SK-N-SH (cell line): ENCODE measurements at regions not wholly inside any gene's neighbourhood (a gene's known extent, or its start where the extent isn't known, plus 50 kb on each side); places are given as distances from the start of the nearest gene placed in this dataset.

ENCODE experiments used
- CTCF ChIA-PET: fragments of 300-600, 350-600 bp; formaldehyde crosslinking; extraction: SDS; loops from one replicate; lab custom pipeline; 2021; lab: Yijun Ruan, JAX
- POLR2A ChIA-PET: fragments of 350-600 bp; sonication (Branson Sonifier 250); formaldehyde crosslinking; extraction: SDS; loops from one replicate; lab custom pipeline; 2020; ENCODE audit warnings: antibody characterized with exemption, inconsistent platforms; lab: Yijun Ruan, JAX
- DNase-seq: peaks from one replicate; pipeline ENCODE4 v3.0.0; 2012
- H2AFZ ChIP-seq: fragments of 200-600 bp; sonication (generic); 2 replicates; pipeline ENCODE4 v1.8.1; 2016; ENCODE audit warnings: antibody characterized with exemption, mild to moderate bottlenecking, low read depth
- H3F3A ChIP-seq: fragments of 200-600 bp; sonication (generic); replicated peaks from 2 replicates; pipeline ENCODE3; 2016; ENCODE audit warnings: antibody characterized with exemption, mild to moderate bottlenecking; ENCODE audit not compliant: insufficient read depth
- H3K27ac ChIP-seq, 2 experiments: fragments of 200-500 bp in 1 of 2; fragments of 200-600 bp in 1 of 2; sonication (Bioruptor generic) in 1 of 2; sonication (generic), shearing (Covaris generic) in 1 of 2; 2 replicates each; pipeline versions ENCODE4 v1.5.1 to v1.6.1; 2014 to 2016; ENCODE audit warnings: low read depth in 2 of 2, inconsistent platforms in 1 of 2, low read length in 1 of 2, mild to moderate bottlenecking in 1 of 2, mixed read lengths in 1 of 2
- H3K27me3 ChIP-seq: fragments of 200-600 bp; sonication (generic), shearing (Covaris generic); 2 replicates; pipeline ENCODE4 v1.6.1; 2016; ENCODE audit warnings: mixed run types; ENCODE audit not compliant: insufficient read depth
- H3K36me3 ChIP-seq, 2 experiments: fragments of 200-500 bp in 1 of 2; fragments of 200-600 bp in 1 of 2; sonication (Bioruptor generic) in 1 of 2; sonication (generic) in 1 of 2; replicated peaks in 1 of 2; 2 replicates each; pipeline versions ENCODE3 to v1.5.1; 2014 to 2016; ENCODE audit warnings: low read length in 1 of 2, mild to moderate bottlenecking in 1 of 2; ENCODE audit not compliant: insufficient read depth in 2 of 2, control insufficient read depth in 1 of 2
- H3K4me1 ChIP-seq, 2 experiments: fragments of 200-500 bp in 1 of 2; fragments of 200-600 bp in 1 of 2; sonication (Bioruptor generic) in 1 of 2; sonication (generic), shearing (Covaris generic) in 1 of 2; 2 replicates each; pipeline versions ENCODE4 v1.5.1 to v1.6.1; 2014 to 2016; ENCODE audit warnings: low read depth in 1 of 2, low read length in 1 of 2, mixed run types in 1 of 2; ENCODE audit not compliant: insufficient read depth in 2 of 2, control insufficient read depth in 1 of 2
- H3K4me2 ChIP-seq: fragments of 200-600 bp; sonication (generic), shearing (Covaris generic); 2 replicates; pipeline ENCODE4 v1.6.1; 2017; ENCODE audit warnings: mixed run types
- H3K4me3 ChIP-seq, 2 experiments: fragments of 200-500 bp in 1 of 2; fragments of 200-600 bp in 1 of 2; sonication (Bioruptor generic) in 1 of 2; sonication (generic), shearing (Covaris generic) in 1 of 2; 2 replicates each; pipeline versions ENCODE4 v1.5.1 to v1.8.1; 2014 to 2016; ENCODE audit warnings: low read depth in 2 of 2, inconsistent platforms in 1 of 2, low read length in 1 of 2, mild to moderate bottlenecking in 1 of 2, mixed read lengths in 1 of 2, moderate library complexity in 1 of 2
- H3K79me2 ChIP-seq: fragments of 200-600 bp; sonication (generic); 2 replicates; pipeline ENCODE4 v1.8.1; 2017; ENCODE audit warnings: mild to moderate bottlenecking; ENCODE audit not compliant: insufficient read depth
- H3K9ac ChIP-seq: fragments of 200-600 bp; sonication (generic); 2 replicates; pipeline ENCODE4 v1.6.1; 2017; ENCODE audit warnings: mixed run types
- H3K9me2 ChIP-seq: fragments of 200-600 bp; sonication (generic); 2 replicates; pipeline ENCODE4 v1.6.1; 2017; ENCODE audit warnings: mixed run types
- H3K9me3 ChIP-seq: fragments of 200-600 bp; sonication (generic); 2 replicates; pipeline ENCODE4 v1.6.1; 2017; ENCODE audit warnings: mixed run types, mild to moderate bottlenecking, moderate library complexity
- H4K20me1 ChIP-seq: fragments of 200-600 bp; sonication (generic); 2 replicates; pipeline ENCODE4 v1.6.1; 2017; ENCODE audit warnings: mild to moderate bottlenecking, mixed run types; ENCODE audit not compliant: insufficient read depth
- CTCF ChIP-seq: fragments of 200-600 bp; sonication (generic); IDR thresholded peaks from 2 replicates; pipeline ENCODE4 v1.6.1; 2017; ENCODE audit warnings: antibody characterized with exemption, mild to moderate bottlenecking, moderate library complexity
- ELF1 ChIP-seq: IDR thresholded peaks from 2 replicates; pipeline ENCODE4 v1.4.0; 2012
- EZH2phosphoT487 ChIP-seq: fragments of 200-600 bp; sonication (generic); IDR thresholded peaks from 2 replicates; pipeline ENCODE4 v1.6.1; 2017; ENCODE audit warnings: low read depth, mixed run types, mild to moderate bottlenecking, antibody characterized with exemption, moderate library complexity, borderline replicate concordance
- FOXJ3 ChIP-seq: sonication (generic); formaldehyde crosslinking; IDR thresholded peaks from 2 replicates; pipeline ENCODE4 v1.5.1; 2020; ENCODE audit warnings: mild to moderate bottlenecking, missing genetic modification reagents
- GABPA ChIP-seq: IDR thresholded peaks from 2 replicates; pipeline ENCODE4 v1.4.0; 2012; ENCODE audit warnings: low read depth, mild to moderate bottlenecking
- GATA2 ChIP-seq: sonication (generic); formaldehyde crosslinking; IDR thresholded peaks from 2 replicates; pipeline ENCODE4 v1.5.0; 2020; ENCODE audit warnings: mild to moderate bottlenecking, missing genetic modification reagents
- IRF3 ChIP-seq: fragments of 150-350 bp; IDR thresholded peaks from 2 replicates; pipeline ENCODE4 v1.6.1; 2016; ENCODE audit warnings: mild to moderate bottlenecking, low read depth, low read length
- JUND ChIP-seq: IDR thresholded peaks from 2 replicates; pipeline ENCODE4 v1.4.0; 2012
- MAX ChIP-seq: IDR thresholded peaks from 2 replicates; pipeline ENCODE4 v1.4.0; 2012; ENCODE audit warnings: low read depth
- MEF2A ChIP-seq: IDR thresholded peaks from 2 replicates; pipeline ENCODE4 v1.4.0; 2012; ENCODE audit warnings: low read depth, borderline replicate concordance
- MXI1 ChIP-seq: IDR thresholded peaks from 2 replicates; pipeline ENCODE4 v1.6.1; 2012; ENCODE audit warnings: mild to moderate bottlenecking, low read depth, low read length, improper control_type of control experiment
- POLR2AphosphoS5 ChIP-seq: IDR thresholded peaks from 2 replicates; pipeline ENCODE4 v1.6.1; 2012; ENCODE audit warnings: low read depth, low read length
- RCOR1 ChIP-seq: fragments of 150-350 bp; IDR thresholded peaks from 2 replicates; pipeline ENCODE4 v1.6.1; 2017; ENCODE audit warnings: antibody characterized with exemption, low read length
- SIN3A ChIP-seq: IDR thresholded peaks from 2 replicates; pipeline ENCODE4 v1.6.1; 2012; ENCODE audit warnings: low read depth, mild to moderate bottlenecking, low read length, moderate library complexity, borderline replicate concordance
- SMC3 ChIP-seq: IDR thresholded peaks from 2 replicates; pipeline ENCODE4 v1.6.1; 2012; ENCODE audit warnings: low read depth, low read length, improper control_type of control experiment
- TCF12 ChIP-seq: IDR thresholded peaks from 2 replicates; pipeline ENCODE4 v1.4.0; 2012
- TEAD4 ChIP-seq: IDR thresholded peaks from 2 replicates; pipeline ENCODE4 v1.4.0; 2012; ENCODE audit warnings: mild to moderate bottlenecking, borderline replicate concordance; ENCODE audit not compliant: insufficient read depth
- USF2 ChIP-seq: fragments of 150-350 bp; IDR thresholded peaks from 2 replicates; pipeline ENCODE4 v1.6.1; 2017; ENCODE audit warnings: antibody characterized with exemption, low read length, low read depth, borderline replicate concordance
- YY1 ChIP-seq: IDR thresholded peaks from 2 replicates; pipeline ENCODE4 v1.4.0; 2012; ENCODE audit warnings: low read depth, mild to moderate bottlenecking
- WGBS: methylation state at CpG from one replicate; pipeline ENCODE4 v1.1.6; 2017; ENCODE audit warnings: low lambda C conversion rate; 5-methylcytosine and 5-hydroxymethylcytosine counted together

- no peak overlapping the region for H3K4me2 ChIP-seq
- no peak overlapping the region for H3K27ac ChIP-seq
- no peak for DNase-seq
- POLR2A ChIA-PET, result no interaction called here
- H3K9ac ChIP-seq, result no peak overlapping the region
- no peaks in the 10 kb centered on the region for H3K9me3 ChIP-seq
- no peaks in the 10 kb centered on the region for H4K20me1 ChIP-seq
- no peaks in the 10 kb centered on the region for H3K79me2 ChIP-seq
- no peaks in the 10 kb centered on the region for H3K36me3 ChIP-seq
- TF ChIP-seq MEF2A (no peak), RCOR1 (no peak), SIN3A (no peak), IRF3 (no peak), GATA2 (CRISPR knock-in tag) (no peak), POLR2AphosphoS5 (no peak), SMC3 (no peak), USF2 (no peak), TEAD4 (no peak), EZH2phosphoT487 (no peak), MXI1 (no peak), YY1 (no peak), MAX (no peak), JUND (no peak), ELF1 (no peak), FOXJ3 (CRISPR knock-in tag) (no peak), CTCF (no peak), GABPA (no peak), TCF12 (no peak)
- H3K9me2 ChIP-seq, result no peaks in the 10 kb centered on the region
- no peaks in the 10 kb centered on the region for H3F3A ChIP-seq
- no peak overlapping the region for H3K4me3 ChIP-seq
- CTCF ChIA-PET, result interaction anchor here (0.6 to 1.5 kb wide), 3 partner anchors 56 to 883 kb away, joined by 3 read pairs; no protein-coding TSS in a partner anchor
- 67% methylated on average over 5 of the region's 6 CpGs for WGBS
- no peaks in the 10 kb centered on the region for H3K27me3 ChIP-seq
- no peak overlapping the region for H2AFZ ChIP-seq
- H3K4me1 ChIP-seq, result peaks cover 0 to 5% of the 10 kb centered on the region in 2 experiments; a peak in 1 of 4 replicates
Observed at GRCh38 chr21:32064281-32064910, 191.6 kb downstream of the HUNK start.
